ENCODE measurements at regions not wholly inside any gene's neighbourhood (a gene's known extent, or its start where the extent isn't known, plus 50 kb on each side); places are given as distances from the start of the nearest gene placed in this dataset.
"Not testable (repeated sequence)": the region's sequence is repeated elsewhere in the genome, so short reads cannot be mapped to it uniquely, and the experiment has no call there.

DNA sequence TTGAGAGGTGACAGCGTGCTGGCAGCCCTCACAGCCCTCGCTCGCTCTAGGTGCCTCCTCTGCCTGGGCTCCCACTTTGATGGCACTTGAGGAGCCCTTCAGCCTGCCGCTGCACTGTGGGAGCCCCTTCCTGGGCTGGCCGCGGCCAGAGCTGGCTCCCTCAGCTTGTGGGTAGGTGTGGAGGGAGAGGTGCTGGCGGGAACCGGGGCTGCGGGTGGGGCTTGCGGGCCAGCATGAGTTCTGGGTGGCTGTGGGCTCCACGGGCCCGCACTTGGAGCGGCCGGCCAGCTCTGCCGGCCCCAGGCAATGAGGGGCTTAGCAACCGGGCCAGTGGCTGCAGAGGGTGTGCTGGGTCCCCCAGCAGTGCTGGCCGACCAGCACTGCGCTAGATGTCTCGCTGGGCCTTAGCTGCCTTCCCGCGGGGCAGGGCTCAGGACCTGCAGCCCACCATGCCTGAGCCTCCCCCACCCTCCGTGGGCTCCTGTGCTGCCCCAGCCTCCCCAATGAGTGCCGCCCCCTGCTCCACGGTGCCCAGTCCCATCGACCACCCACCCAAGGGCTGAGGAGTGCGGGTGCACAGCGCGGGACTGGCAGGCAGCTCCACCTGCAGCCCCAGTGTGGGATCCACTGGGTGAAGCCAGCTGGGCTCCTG, 62.2 kb upstream of the VWC2 start:
- H3K27me3 ChIP-seq (ENCODE audit: insufficient read depth, low read length); H3K36me3 ChIP-seq (ENCODE audit: insufficient read depth, low read length); H3K9me3 ChIP-seq (ENCODE audit: low read length); H3K4me3 ChIP-seq (ENCODE audit: low read length); H2AFZ ChIP-seq (ENCODE audit: low read depth, low read length); H3K4me1 ChIP-seq (ENCODE audit: insufficient read depth, low read length): not testable (repeated sequence)

DNA sequence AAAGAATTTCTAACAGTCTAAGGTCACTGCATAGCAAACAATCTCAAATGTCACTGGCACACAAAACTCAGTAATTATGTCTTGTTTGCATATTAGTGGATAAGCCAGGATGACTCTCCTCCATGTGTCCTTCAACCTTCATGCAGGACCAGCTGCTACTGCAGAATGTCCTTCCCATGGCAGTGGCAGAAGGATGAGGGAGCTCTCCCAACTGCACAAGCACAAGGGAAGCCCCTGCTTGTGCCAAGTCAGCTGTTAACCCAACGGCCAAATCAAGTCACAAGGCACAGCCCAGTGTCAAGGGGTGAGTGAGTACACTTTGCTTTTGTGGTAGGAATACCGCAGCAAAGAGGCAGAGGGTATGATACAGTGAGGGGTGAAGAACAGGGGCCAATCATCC, 59.3 kb upstream of the VWC2 start:
- H3K4me1 ChIP-seq (ENCODE audit: insufficient read depth, low read length) = no peaks in the 10 kb centered on the region

GRCh38 chr7:49715486-49715885, 58.0 kb upstream of the VWC2 start:
- H3K4me1 ChIP-seq (ENCODE audit: insufficient read depth, low read length) = no peaks in the 10 kb centered on the region
- no peak overlapping the region for H3K4me3 ChIP-seq (ENCODE audit: low read length)
- no peak overlapping the region for H2AFZ ChIP-seq (ENCODE audit: low read depth, low read length)
- no peaks in the 10 kb centered on the region for H3K9me3 ChIP-seq (ENCODE audit: low read length)
- no peaks in the 10 kb centered on the region for H3K36me3 ChIP-seq (ENCODE audit: insufficient read depth, low read length)
- H3K27me3 ChIP-seq (ENCODE audit: insufficient read depth, low read length) = no peaks in the 10 kb centered on the region

More for the DNA sequence above, 59.3 kb upstream of the VWC2 start:
- no peaks in the 10 kb centered on the region for H3K9me3 ChIP-seq (ENCODE audit: low read length)
- no peak overlapping the region for H2AFZ ChIP-seq (ENCODE audit: low read depth, low read length)
- H3K4me3 ChIP-seq (ENCODE audit: low read length) = no peak overlapping the region
- H3K36me3 ChIP-seq (ENCODE audit: insufficient read depth, low read length) = no peaks in the 10 kb centered on the region
- H3K27me3 ChIP-seq (ENCODE audit: insufficient read depth, low read length) = no peaks in the 10 kb centered on the region

GRCh38 chr7:49717547-49717946, 55.9 kb upstream of the VWC2 start:
- no peaks in the 10 kb centered on the region for H3K4me1 ChIP-seq (ENCODE audit: insufficient read depth, low read length)
- H3K36me3 ChIP-seq (ENCODE audit: insufficient read depth, low read length) = no peaks in the 10 kb centered on the region
- H3K9me3 ChIP-seq (ENCODE audit: low read length) = no peaks in the 10 kb centered on the region
- no peaks in the 10 kb centered on the region for H3K27me3 ChIP-seq (ENCODE audit: insufficient read depth, low read length)
- H2AFZ ChIP-seq (ENCODE audit: low read depth, low read length) = no peak overlapping the region
- no peak overlapping the region for H3K4me3 ChIP-seq (ENCODE audit: low read length)

- Histone ChIP-seq H3K4me1 (ENCODE audit: insufficient read depth, low read length) (no peaks in the 10 kb centered on the region), H2AFZ (ENCODE audit: low read depth, low read length) (no peak overlapping the region), H3K27me3 (ENCODE audit: insufficient read depth, low read length) (no peaks in the 10 kb centered on the region), H3K36me3 (ENCODE audit: insufficient read depth, low read length) (no peaks in the 10 kb centered on the region), H3K9me3 (ENCODE audit: low read length) (no peaks in the 10 kb centered on the region), H3K4me3 (ENCODE audit: low read length) (no peak overlapping the region)
Measured at GRCh38 chr7:49718760-49719159, 54.7 kb upstream of the VWC2 start.

DNA sequence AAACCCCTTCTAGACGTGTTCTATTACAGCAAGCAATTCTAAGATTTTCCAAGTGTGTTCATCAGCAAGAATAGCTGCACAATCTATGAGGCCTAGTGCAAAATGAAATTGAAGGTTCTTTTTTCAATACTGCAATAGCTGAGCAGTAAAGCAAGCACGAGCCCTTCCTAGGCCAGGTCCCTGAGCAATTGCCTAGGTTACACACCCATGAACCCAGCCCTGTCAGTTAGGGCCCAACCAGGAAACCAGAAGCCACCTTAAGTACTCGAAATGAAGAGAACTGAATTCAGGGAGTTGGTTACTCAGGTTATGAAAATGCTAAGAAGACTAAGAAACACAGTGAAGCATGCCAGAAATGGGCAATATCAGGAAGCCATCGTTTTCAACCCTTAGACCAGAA, 52.0 kb upstream of the VWC2 start:
- Histone ChIP-seq H3K4me3 (ENCODE audit: low read length) (no peak overlapping the region), H3K9me3 (ENCODE audit: low read length) (no peaks in the 10 kb centered on the region), H2AFZ (ENCODE audit: low read depth, low read length) (no peak overlapping the region), H3K27me3 (ENCODE audit: insufficient read depth, low read length) (no peaks in the 10 kb centered on the region), H3K4me1 (ENCODE audit: insufficient read depth, low read length) (no peaks in the 10 kb centered on the region), H3K36me3 (ENCODE audit: insufficient read depth, low read length) (no peaks in the 10 kb centered on the region)

All from neuron (in vitro differentiated cells).